ENCODE measurements at regions not wholly inside any gene's neighbourhood (a gene's known extent, or its start where the extent isn't known, plus 50 kb on each side); places are given as distances from the start of the nearest gene placed in this dataset.

DNA sequence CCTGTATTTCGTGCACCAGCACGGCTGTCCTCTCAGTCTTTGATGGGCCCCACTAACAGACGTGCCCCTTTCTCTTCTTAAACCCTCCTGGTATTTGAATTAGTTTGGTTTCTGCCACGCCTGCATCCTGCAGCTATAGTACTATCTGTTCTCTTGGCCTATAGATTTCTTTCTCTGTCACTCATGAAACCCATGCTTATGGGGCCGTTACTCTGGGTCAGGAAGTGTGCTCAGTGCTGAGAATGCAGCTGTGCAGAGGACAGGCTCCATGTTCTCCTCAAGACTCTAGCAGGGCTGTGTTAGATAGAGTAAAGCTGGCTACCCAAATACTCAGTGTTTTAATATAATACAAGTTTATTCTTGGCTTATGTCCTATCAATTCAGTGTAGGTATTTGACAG, 180.0 kb downstream of the INSIG2 start:
- Mint-ChIP-seq H3K36me3 (no peaks in the 10 kb centered on the region), H3K27ac (no peak overlapping the region), H3K4me1 (peaks cover 4% of the 10 kb centered on the region), H3K27me3 (ENCODE audit: low read depth) (peaks cover 12% of the 10 kb centered on the region), H3K4me3 (no peak overlapping the region), H3K9me3 (no peaks in the 10 kb centered on the region)
- DNase-seq (ENCODE audit: low spot score in 2 of 2, unreplicated experiment in 2 of 2), result no peak
- TF ChIP-seq, protein P1, sequence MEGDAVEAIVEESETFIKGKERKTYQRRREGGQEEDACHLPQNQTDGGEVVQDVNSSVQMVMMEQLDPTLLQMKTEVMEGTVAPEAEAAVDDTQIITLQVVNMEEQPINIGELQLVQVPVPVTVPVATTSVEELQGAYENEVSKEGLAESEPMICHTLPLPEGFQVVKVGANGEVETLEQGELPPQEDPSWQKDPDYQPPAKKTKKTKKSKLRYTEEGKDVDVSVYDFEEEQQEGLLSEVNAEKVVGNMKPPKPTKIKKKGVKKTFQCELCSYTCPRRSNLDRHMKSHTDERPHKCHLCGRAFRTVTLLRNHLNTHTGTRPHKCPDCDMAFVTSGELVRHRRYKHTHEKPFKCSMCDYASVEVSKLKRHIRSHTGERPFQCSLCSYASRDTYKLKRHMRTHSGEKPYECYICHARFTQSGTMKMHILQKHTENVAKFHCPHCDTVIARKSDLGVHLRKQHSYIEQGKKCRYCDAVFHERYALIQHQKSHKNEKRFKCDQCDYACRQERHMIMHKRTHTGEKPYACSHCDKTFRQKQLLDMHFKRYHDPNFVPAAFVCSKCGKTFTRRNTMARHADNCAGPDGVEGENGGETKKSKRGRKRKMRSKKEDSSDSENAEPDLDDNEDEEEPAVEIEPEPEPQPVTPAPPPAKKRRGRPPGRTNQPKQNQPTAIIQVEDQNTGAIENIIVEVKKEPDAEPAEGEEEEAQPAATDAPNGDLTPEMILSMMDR (IDR thresholded peaks at IDR 0.05; ENCODE audit: unreplicated experiment), result no peak

DNA sequence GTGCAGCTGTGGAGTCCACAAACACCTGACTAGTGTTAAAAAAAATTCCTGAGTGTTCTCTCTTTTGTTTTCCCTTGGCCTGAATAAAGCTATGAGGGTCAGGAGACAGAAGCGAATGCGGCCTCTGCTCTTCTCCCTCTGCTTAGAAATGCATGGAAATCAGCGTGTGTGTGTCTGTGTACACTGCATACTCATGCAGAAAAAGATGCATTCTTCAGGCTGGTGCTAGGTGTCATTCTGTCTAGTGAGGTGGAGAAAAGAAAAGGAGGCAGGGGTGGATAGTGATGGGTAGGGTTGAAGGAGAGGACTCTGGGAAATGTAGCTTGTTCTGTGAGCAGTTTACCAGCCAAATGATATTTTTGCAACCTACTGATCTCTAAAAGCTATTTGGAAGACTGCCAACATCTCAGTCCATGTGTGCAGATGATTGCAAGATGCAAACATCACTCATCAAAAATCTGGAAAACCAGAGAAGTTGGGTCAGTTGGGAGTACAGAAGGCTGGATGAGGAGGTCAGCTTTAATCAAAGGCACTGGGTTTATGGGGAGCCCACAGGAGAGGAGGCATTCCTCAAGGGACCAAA, 177.7 kb downstream of the INSIG2 start:
- H3K4me1 Mint-ChIP-seq, result peaks cover 7% of the 10 kb centered on the region
- no peak overlapping the region for H3K4me3 Mint-ChIP-seq
- H3K36me3 Mint-ChIP-seq, result no peaks in the 10 kb centered on the region
- H3K9me3 Mint-ChIP-seq, result no peaks in the 10 kb centered on the region
- H3K27ac Mint-ChIP-seq, result no peak overlapping the region
- TF ChIP-seq, protein P1 (IDR thresholded peaks at IDR 0.05; ENCODE audit: unreplicated experiment), result no peak
- H3K27me3 Mint-ChIP-seq (ENCODE audit: low read depth), result peaks cover 5% of the 10 kb centered on the region
- DNase-seq (ENCODE audit: low spot score in 2 of 2, unreplicated experiment in 2 of 2), result no peak

DNA sequence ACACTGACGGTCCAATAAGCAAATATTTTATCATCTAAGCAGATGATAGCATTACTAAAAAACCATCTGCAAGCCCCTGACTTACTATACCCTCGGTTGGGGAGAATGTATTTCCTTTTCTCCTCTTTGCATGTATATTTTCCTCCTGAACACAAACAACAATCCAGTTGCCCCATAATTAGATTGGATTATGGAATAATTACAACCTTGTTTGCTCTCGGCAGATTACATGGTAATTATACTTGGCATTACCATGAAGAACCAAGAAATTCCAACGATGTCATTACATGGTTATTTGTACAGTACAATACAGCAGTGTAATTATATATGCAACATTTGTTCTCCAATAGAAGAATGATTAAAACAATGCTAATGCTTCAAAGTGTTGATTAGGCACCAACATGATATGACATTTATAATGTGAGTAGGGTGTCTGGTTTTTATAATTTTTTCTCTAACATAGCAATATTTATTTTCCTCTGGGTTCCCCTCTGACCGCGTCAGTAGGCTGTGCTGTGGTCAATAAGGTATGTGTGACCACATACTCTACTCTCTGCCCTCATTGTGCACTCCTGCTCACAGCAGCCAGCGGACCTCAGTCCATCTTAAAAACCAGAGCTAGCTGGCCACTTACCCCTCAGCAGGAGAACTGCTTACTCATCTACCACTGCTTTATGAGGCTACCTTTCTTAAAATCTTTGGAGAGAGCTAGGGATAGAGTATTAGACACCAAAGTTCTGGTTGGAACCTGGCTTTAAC, 176.1 kb downstream of the INSIG2 start:
- Mint-ChIP-seq H3K4me1 (peaks cover 7% of the 10 kb centered on the region), H3K27ac (no peak overlapping the region), H3K9me3 (peaks cover 6% of the 10 kb centered on the region), H3K36me3 (no peaks in the 10 kb centered on the region), H3K27me3 (ENCODE audit: low read depth) (no peaks in the 10 kb centered on the region), H3K4me3 (no peak overlapping the region)
- TF ChIP-seq, protein P1 (IDR thresholded peaks at IDR 0.05; ENCODE audit: unreplicated experiment), result no peak
- no peak for DNase-seq (ENCODE audit: low spot score in 2 of 2, unreplicated experiment in 2 of 2)

DNA sequence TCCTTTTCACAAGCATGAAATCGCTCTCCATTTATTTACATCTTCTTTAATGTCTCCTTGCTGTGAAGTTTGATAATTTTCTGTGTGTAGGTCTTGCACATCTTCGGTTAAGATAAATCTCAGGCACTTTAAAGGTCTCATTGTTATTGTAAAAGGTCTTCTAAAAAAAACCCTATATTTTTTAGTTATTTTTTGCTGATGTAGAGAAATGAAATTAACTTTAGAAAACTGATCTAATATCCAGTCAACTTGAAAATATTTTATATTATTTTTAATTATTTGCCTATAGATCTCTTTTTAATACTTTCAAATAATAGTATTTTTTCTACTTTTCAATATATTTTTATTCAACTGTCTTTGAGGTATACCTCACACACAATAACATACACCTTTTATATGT, 169.4 kb downstream of the INSIG2 start:
- Mint-ChIP-seq H3K4me3 (no peak overlapping the region), H3K27me3 (ENCODE audit: low read depth) (no peaks in the 10 kb centered on the region), H3K36me3 (no peaks in the 10 kb centered on the region), H3K4me1 (peaks cover 3% of the 10 kb centered on the region), H3K27ac (no peak overlapping the region), H3K9me3 (peaks cover 24% of the 10 kb centered on the region)
- TF ChIP-seq, protein P1 (IDR thresholded peaks at IDR 0.05; ENCODE audit: unreplicated experiment), result no peak
- no peak for DNase-seq (ENCODE audit: low spot score in 2 of 2, unreplicated experiment in 2 of 2)

DNA sequence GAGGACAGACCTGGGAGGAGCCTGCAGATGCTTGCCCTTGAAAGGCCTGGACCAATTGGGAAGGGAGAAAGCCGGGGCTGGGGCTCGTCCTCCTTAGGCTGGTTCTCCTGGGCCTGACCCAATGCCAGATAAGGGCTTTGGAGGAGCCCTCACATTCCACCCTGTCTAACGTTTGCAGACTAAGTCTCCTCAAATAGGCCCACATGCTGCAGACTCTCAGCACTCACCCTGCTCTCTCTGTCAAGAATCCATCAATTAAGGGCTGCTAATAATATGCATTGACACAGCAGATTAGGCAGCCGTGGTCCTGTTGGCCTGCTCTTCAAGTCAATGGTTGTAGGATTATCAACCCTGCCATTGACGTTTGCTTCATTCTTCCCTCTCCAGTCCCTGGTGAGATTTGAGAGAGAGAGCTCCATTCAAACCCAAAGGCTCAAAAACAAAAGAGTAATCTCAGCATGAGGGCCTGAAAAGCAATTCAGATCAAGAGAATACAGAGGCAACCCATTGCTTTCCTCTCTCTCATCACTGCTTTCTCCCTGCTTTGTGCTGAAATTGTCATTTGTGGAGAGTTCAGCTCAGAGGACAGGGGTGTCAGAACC, 167.6 kb downstream of the INSIG2 start:
- no peak for DNase-seq (ENCODE audit: low spot score in 2 of 2, unreplicated experiment in 2 of 2)
- Mint-ChIP-seq H3K4me1 (peaks cover 3% of the 10 kb centered on the region), H3K9me3 (peaks cover 24% of the 10 kb centered on the region), H3K27ac (no peak overlapping the region), H3K36me3 (no peaks in the 10 kb centered on the region), H3K27me3 (ENCODE audit: low read depth) (no peaks in the 10 kb centered on the region), H3K4me3 (no peak overlapping the region)
- TF ChIP-seq, protein P1 (IDR thresholded peaks at IDR 0.05; ENCODE audit: unreplicated experiment), result no peak

Data from mesothelial cell of epicardium (in vitro differentiated cells).